Karpas-422 (cell line): ENCODE measurements at regions not wholly inside any gene's neighbourhood (a gene's known extent, or its start where the extent isn't known, plus 50 kb on each side); places are given as distances from the start of the nearest gene placed in this dataset.

Experiments used
- DNase-seq: peaks from one replicate; pipeline ENCODE4 v3.0.0-alpha.2; 2015
- H2AFZ ChIP-seq: fragments of 200-600 bp; sonication (generic); 2 replicates; pipeline ENCODE4 v1.6.1; 2014; ENCODE audit warnings: antibody characterized with exemption, low read length, mixed read lengths
- H3K27ac ChIP-seq: fragments of 200-600 bp; sonication (generic); 2 replicates; pipeline ENCODE4 v1.5.1; 2014; ENCODE audit warnings: mild to moderate bottlenecking, low read length, moderate library complexity
- H3K27me3 ChIP-seq: fragments of 200-600 bp; sonication (generic); 2 replicates; pipeline ENCODE4 v1.6.1; 2014; ENCODE audit warnings: low read length, mixed read lengths
- H3K36me3 ChIP-seq: fragments of 200-600 bp; sonication (generic); 2 replicates; pipeline ENCODE4 v1.6.1; 2014; ENCODE audit warnings: low read length, mixed read lengths; ENCODE audit not compliant: insufficient read depth
- H3K4me1 ChIP-seq: fragments of 200-600 bp; sonication (generic); 2 replicates; pipeline ENCODE4 v1.6.1; 2014; ENCODE audit warnings: mild to moderate bottlenecking, low read length, mixed read lengths
- H3K4me2 ChIP-seq: fragments of 200-600 bp; sonication (generic); 2 replicates; pipeline ENCODE4 v1.6.1; 2014; ENCODE audit warnings: low read length, low read depth, mild to moderate bottlenecking; ENCODE audit not compliant: poor library complexity, severe bottlenecking
- H3K4me3 ChIP-seq: fragments of 200-600 bp; sonication (generic); 2 replicates; pipeline ENCODE4 v1.5.1; 2014; ENCODE audit warnings: mild to moderate bottlenecking, antibody characterized with exemption, low read length, mixed read lengths
- H3K79me2 ChIP-seq: fragments of 200-600 bp; sonication (generic); 2 replicates; pipeline ENCODE4 v1.6.1; 2014; ENCODE audit warnings: mild to moderate bottlenecking, low read length, mixed read lengths
- H3K9ac ChIP-seq: fragments of 200-600 bp; sonication (generic); 2 replicates; pipeline ENCODE4 v1.6.0; 2014; ENCODE audit warnings: low read length
- H3K9me2 ChIP-seq: fragments of 200-600 bp; sonication (generic), shearing (Covaris generic); replicated peaks from 2 replicates; pipeline ENCODE4 v1.6.0; 2014; ENCODE audit warnings: mild to moderate bottlenecking, low read length, moderate library complexity; ENCODE audit not compliant: insufficient read depth
- H3K9me3 ChIP-seq: fragments of 300-700, 200-600 bp; sonication (generic); 2 replicates; pipeline ENCODE4 v1.6.1; 2014; ENCODE audit warnings: low read length, mixed read lengths
- H4K20me1 ChIP-seq: fragments of 200-600 bp; sonication (generic); 2 replicates; pipeline ENCODE4 v1.6.1; 2014; ENCODE audit warnings: mild to moderate bottlenecking, antibody characterized with exemption, low read length, low read depth; ENCODE audit not compliant: insufficient read depth

DNA sequence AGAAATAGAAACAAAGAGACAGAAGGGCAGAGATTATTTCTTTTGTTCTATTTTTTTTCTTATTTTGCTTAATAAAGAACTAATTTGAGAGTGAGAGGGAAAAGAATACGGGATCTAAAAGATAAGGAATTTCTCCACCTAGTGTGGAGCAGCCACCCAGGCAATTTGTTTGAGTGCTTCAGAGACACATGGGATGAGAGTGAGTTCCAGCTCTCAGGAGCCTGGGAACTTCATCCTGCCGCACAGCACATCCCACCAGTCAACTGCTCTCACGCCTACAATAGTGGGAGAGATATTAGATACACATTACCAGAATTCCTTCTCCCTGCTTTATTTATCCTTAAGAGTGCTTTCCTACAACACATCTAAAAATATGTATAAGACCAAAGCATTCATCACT is 946.4 kb downstream of the PDHA2 start:
- Histone ChIP-seq H3K27ac (no peak overlapping the region), H3K36me3 (no peaks in the 10 kb centered on the region), H3K9me2 (no peaks in the 10 kb centered on the region), H4K20me1 (no peaks in the 10 kb centered on the region), H3K27me3 (no peaks in the 10 kb centered on the region), H3K9me3 (peaks cover 10% of the 10 kb centered on the region; the same call in 1 of the 2 replicates), H3K79me2 (no peaks in the 10 kb centered on the region), H3K4me1 (no peaks in the 10 kb centered on the region), H3K9ac (no peak overlapping the region), H3K4me3 (no peak overlapping the region), H2AFZ (no peak overlapping the region), H3K4me2 (no peak overlapping the region)
- no peak for DNase-seq

DNA sequence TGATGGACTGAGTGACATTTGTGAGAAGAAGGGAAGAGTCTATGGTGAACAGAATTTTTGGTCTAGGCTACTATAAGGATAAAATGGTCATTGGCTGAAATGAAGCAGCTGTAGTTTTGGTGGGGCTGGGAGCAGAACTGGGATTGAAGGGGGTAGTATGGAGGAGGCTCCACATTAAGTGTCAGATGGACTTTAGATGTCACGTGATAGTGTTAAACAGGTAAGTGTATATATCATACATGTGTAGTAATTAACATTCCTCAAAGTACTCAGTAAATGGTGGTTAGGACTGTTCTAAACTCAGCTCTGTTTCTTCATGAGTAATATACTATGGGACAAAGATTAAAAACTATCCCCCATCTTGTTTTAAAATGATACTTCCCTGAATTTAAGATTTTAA is 947.9 kb downstream of the PDHA2 start:
- no peak for DNase-seq
- Histone ChIP-seq H3K9me3 (peaks cover 7% of the 10 kb centered on the region; the same call in 1 of the 2 replicates), H3K27ac (no peak overlapping the region), H3K4me3 (no peak overlapping the region), H3K9me2 (no peaks in the 10 kb centered on the region), H3K9ac (no peak overlapping the region), H3K4me2 (no peak overlapping the region), H2AFZ (no peak overlapping the region), H3K4me1 (no peaks in the 10 kb centered on the region), H4K20me1 (no peaks in the 10 kb centered on the region), H3K36me3 (no peaks in the 10 kb centered on the region), H3K27me3 (no peaks in the 10 kb centered on the region), H3K79me2 (no peaks in the 10 kb centered on the region)

DNA sequence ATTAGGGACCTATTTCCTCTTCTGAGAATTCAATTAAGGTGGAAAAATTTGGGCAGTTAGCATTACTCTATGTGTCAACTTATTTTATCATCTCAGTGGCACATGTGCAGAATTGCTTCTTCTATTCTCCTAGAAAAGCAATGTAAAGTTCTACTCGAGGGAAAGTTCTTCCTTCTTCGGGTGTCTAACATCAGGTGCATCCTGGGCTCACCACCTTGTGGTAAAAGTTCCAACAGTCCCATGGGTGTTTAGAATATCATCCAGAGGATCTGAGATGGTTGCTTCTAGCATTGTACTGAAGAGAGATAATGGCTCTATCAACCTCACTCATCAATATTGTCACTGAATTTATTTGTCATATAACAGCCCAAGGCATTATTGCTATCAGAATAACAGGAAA is 969.7 kb downstream of the PDHA2 start:
- H3K27me3 ChIP-seq: no peaks in the 10 kb centered on the region

DNA sequence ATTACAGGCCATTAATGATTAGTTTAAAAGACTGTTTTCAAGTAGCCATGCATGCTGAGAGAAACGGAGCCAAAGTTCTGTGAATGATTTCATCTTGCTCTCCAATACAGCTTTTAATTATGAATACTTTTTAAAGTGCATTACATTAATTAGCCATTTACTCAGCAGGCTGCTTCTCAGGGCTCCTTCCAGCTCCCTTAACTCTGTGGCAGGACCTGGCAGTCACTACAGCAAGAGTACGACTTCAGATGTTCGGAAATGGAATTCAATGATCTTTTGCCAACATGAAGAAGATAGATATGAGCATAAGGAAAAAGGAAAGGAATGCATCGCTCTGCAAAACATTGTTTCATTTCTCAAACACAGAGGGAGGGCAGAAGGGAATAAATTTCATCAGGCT is 987.2 kb downstream of the PDHA2 start:
- Histone ChIP-seq H2AFZ (no peak overlapping the region), H3K27me3 (no peaks in the 10 kb centered on the region), H3K27ac (no peak overlapping the region), H3K4me1 (no peaks in the 10 kb centered on the region), H4K20me1 (no peaks in the 10 kb centered on the region), H3K9me3 (peaks cover 7% of the 10 kb centered on the region; the same call in 1 of the 2 replicates), H3K36me3 (no peaks in the 10 kb centered on the region), H3K4me2 (no peak overlapping the region), H3K79me2 (no peaks in the 10 kb centered on the region), H3K9me2 (no peaks in the 10 kb centered on the region), H3K9ac (no peak overlapping the region), H3K4me3 (no peak overlapping the region)
- DNase-seq: no peak

More for the DNA sequence above, 969.7 kb downstream of the PDHA2 start:
- Histone ChIP-seq H3K4me2 (no peak overlapping the region), H3K9me3 (peaks cover 7% of the 10 kb centered on the region), H3K4me3 (no peak overlapping the region), H3K4me1 (no peaks in the 10 kb centered on the region), H3K9ac (no peak overlapping the region), H3K36me3 (no peaks in the 10 kb centered on the region), H2AFZ (no peak overlapping the region), H3K27ac (no peak overlapping the region), H3K9me2 (no peaks in the 10 kb centered on the region; the same call in 1 of the 2 replicates), H3K79me2 (no peaks in the 10 kb centered on the region), H4K20me1 (no peaks in the 10 kb centered on the region)
- no peak for DNase-seq

DNA sequence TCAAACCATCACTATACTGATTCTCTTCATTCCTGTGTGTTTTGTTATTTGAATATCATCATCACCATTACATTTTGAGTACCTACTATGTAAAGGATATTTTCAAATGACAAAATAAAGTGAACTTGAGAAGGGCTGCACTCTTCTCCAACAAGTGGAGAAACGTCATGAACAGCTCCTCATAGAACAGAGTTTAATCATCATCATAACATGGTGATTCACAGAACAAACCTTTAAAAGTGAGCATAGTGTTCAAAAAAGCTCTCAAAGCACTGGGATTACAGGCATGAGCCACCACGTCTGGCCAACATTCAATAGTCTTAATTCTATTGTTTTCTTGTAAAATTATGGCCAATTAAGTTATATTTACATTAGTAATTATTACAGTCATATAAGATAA is 993.9 kb downstream of the PDHA2 start:
- Histone ChIP-seq H3K4me1 (no peaks in the 10 kb centered on the region), H2AFZ (no peak overlapping the region), H3K27ac (no peak overlapping the region), H3K4me3 (no peak overlapping the region), H3K9ac (no peak overlapping the region), H3K9me3 (peaks cover 10% of the 10 kb centered on the region; the same call in 1 of the 2 replicates), H3K79me2 (no peaks in the 10 kb centered on the region), H3K36me3 (no peaks in the 10 kb centered on the region), H3K9me2 (no peaks in the 10 kb centered on the region), H3K4me2 (no peak overlapping the region), H4K20me1 (no peaks in the 10 kb centered on the region), H3K27me3 (no peaks in the 10 kb centered on the region)
- DNase-seq: no peak

DNA sequence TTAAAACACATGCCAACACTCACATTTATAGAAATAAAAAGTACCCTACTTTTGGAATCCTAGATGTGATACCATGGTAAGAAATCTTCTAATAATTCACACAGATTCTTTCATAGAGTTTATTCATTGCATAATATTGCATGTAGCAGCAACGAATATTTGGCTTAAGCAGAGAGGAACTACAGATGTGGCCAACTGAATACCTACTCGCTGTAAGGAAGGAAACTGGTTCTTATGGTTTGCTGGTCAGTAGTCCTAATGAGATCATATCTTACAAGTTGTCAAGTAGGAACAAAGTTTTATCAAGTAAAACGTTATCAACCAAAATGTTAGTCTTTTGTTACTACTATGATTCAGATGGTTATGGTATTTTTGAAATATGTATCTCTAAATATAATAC is 996.1 kb downstream of the PDHA2 start:
- Histone ChIP-seq H4K20me1 (no peaks in the 10 kb centered on the region), H3K36me3 (no peaks in the 10 kb centered on the region), H3K4me3 (no peak overlapping the region), H3K27ac (no peak overlapping the region), H3K4me2 (no peak overlapping the region), H3K4me1 (no peaks in the 10 kb centered on the region), H3K9me3 (peaks cover 20% of the 10 kb centered on the region; the same call in 1 of the 2 replicates), H2AFZ (no peak overlapping the region), H3K9ac (no peak overlapping the region), H3K27me3 (no peaks in the 10 kb centered on the region), H3K79me2 (no peaks in the 10 kb centered on the region), H3K9me2 (no peaks in the 10 kb centered on the region)
- DNase-seq: no peak

DNA sequence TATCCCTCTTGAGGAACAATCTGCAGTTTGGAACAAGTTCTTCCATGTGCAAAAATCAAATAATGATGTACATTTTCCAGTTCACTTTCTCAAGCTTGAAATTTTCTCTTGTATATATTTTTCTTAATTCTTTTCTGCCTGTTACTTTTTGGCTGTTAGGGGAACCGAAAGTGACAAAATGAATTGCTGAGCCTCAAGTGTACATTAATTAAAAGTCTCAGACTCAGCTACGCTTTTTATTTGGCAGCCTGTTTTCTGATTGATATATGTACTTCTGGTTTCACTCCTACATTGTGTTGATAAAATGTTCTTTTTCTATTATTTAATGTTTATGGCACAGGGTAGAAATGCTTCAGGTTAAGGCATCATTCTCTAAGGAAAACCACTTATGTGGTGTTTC is 999.5 kb downstream of the PDHA2 start:
- Histone ChIP-seq H3K27ac (no peak overlapping the region), H4K20me1 (no peaks in the 10 kb centered on the region), H3K9ac (no peak overlapping the region), H3K79me2 (no peaks in the 10 kb centered on the region), H2AFZ (no peak overlapping the region), H3K4me3 (no peak overlapping the region), H3K4me2 (no peak overlapping the region), H3K4me1 (no peaks in the 10 kb centered on the region), H3K36me3 (no peaks in the 10 kb centered on the region), H3K9me3 (peaks cover 24% of the 10 kb centered on the region; the same call in 1 of the 2 replicates), H3K27me3 (no peaks in the 10 kb centered on the region), H3K9me2 (no peaks in the 10 kb centered on the region)
- no peak for DNase-seq

DNA sequence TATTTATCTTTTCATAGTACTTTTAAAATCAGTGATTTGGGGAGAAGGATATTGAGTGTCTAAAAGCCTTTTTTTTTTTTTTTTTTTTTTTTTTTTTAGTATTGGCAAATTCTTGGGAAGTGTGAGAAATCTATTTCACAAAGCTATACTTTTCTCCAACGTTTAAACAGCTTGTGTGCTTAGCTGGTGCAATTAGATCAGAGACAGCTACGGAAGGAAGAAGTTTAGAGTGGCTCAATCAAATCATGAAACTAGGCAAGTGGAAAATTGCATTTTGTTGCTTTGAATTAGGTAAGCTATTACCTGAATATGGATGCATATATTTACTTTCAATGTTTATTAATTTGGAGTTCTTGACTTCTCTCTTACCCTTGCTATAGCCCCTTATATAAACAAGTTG is 1001.9 kb downstream of the PDHA2 start:
- Histone ChIP-seq H3K27me3 (no peaks in the 10 kb centered on the region), H3K79me2 (no peaks in the 10 kb centered on the region), H3K9me3 (peaks cover 30% of the 10 kb centered on the region; the same call in 1 of the 2 replicates)

More for the DNA sequence above, 1001.9 kb downstream of the PDHA2 start:
- Histone ChIP-seq H3K27ac (no peak overlapping the region), H3K36me3 (no peaks in the 10 kb centered on the region), H4K20me1 (no peaks in the 10 kb centered on the region), H3K9me2 (no peaks in the 10 kb centered on the region), H3K4me3 (no peak overlapping the region), H3K9ac (no peak overlapping the region), H2AFZ (no peak overlapping the region), H3K4me1 (no peaks in the 10 kb centered on the region), H3K4me2 (no peak overlapping the region)
- DNase-seq: no peak
